NCI-H1436 treated with DMSO at 0.1 percent for 48 hours (cell line): ENCODE measurements at regions not wholly inside any gene's neighbourhood (a gene's known extent, or its start where the extent isn't known, plus 50 kb on each side); places are given as distances from the start of the nearest gene placed in this dataset.
"Not testable (repeated sequence)": the region's sequence is repeated elsewhere in the genome, so short reads cannot be mapped to it uniquely, and the experiment has no call there.

ENCODE experiments used
- DNase-seq: peaks from one replicate; lab custom pipeline; 2025; lab: John Stamatoyannopoulos, UW

DNA sequence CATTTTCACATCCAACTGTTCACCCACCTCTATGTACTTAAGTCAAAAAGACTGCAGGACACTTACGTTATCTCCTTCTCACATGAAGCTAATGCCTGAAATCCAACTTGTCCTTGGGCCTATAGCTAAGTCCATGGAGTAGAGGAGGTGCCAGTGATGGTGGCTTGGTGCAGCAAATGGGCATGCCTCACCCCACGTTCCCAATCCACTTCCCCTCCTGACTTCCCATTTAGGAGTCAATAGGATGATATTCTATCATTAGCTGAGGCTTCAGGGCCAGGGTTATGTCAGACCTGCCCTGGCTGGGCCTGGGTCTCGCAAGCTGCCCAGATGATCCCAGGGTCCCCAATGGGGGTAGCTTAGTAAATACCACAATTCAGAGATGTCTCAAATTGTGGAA, 410.4 kb downstream of the MAFB start:
- DNase-seq = no peak

DNA sequence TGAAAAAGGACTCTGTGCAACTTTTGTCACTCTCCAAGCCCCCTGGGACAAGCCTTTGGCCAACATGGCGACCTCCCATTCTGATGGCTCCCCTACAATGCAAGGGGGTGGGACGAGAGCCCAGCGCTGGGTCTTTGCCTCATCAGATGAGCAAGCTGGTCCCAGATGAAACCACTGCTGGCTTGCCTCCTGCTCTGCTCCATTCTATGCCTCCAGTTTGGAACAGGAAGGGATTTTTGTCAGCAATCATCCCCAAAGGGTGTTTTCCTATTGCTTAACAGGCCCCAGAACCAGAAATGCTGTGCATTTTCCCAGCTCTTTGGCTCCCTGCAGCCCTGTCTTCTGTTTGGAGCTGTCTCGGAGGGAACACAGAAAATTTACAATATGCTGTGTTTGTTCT, 412.7 kb downstream of the MAFB start:
- DNase-seq = no peak

DNA sequence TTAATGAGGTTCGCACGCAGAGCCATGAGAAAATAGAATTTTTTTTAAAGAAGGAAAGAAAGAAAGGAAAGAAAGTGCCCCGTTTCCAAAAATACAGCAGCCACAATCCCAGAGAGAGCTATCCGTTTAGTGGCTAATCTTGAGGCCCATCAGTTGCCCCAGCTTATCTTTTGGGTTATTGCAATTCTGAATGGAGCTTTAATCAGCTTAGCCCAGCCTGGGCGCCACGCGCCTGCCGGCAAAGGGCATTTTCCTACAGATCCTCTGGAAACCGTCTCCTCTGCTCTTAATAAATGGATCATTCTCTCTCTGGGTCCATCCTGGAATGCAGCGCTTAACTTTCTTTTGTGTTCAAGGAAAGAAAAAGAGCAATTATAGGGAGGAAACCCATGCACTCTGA, 413.3 kb downstream of the MAFB start:
- no peak for DNase-seq

DNA sequence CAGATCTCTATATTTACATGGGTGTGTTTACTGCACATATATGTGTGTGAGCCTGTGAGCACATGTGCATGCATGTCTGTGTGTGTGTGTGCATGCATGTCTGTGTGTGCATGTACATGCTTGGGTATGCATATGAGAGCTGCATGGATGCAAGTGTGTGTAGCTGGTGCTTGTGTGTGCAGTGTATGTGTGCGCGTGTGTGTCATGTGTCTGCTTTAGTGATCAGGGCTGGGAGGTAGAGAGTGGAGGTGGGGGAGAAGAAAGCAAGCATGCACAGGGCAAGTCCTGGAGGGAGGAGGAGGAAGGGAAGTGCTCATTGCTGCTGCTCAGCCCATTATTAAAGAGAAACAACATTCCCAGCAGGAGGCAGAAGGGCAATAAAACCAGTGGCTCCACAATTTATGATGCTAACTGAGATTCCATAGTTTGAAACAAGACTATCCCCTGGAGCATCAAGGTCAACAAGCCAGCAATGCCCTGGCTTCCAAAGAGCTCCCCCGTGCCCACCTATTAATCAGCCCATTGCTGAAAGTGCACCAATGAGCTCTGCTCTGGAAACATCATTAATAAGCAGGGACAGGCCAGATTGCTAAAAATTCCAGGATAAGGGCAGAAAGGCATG, 414.0 kb downstream of the MAFB start:
- DNase-seq = no peak

DNA sequence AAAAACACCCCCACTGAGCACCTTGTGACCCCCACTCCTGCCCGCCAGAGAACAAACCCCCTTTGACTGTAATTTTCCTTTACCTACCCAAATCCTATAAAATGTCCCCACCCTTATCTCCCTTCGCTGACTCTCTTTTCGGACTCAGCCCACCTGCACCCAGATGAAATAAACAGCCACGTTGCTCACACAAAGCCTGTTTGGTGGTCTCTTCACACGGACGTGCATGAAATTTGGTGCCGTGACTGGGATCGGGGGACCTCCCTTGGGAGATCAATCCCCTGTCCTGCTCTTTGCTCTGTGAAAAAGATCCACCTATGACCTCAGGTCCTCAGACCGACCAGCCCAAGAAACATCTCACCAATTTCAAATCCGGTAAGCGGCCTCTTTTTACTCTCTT, 419.8 kb downstream of the MAFB start:
- not testable (repeated sequence) for DNase-seq

DNA sequence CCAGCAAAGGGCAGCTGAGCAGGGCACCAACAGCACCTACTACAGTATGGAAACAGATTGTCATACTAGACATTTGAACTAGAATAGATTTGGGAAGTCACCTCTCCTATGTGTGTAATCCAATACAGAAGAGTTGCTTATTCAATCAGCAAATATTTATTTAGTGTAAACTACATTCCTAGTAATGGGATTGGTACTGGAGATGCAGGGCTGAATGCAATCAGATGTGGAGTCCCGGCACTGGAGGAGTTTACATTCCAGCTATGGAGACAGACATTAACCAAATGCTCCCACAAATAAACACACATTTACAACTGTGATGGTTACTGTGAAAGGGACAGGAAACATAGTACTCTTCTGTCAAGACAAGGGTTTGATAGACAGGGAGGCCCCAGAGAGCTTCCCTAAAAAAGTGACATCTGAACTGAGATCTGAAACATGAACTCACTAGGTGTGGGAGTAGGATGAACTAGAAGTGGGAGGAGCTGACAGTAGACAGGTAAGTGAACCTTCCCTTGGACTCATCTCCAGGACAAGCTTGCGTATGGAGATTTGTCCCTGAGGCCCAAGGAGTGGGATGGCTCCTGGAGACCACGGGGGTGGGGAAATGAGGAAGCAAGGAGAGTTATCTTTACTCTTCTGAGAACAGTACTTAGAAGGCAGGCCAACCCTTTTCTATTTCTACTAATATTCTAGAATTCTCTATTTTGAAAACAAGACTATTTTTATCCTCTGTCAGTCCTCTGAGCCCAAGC, 420.5 kb downstream of the MAFB start:
- DNase-seq = no peak

DNA sequence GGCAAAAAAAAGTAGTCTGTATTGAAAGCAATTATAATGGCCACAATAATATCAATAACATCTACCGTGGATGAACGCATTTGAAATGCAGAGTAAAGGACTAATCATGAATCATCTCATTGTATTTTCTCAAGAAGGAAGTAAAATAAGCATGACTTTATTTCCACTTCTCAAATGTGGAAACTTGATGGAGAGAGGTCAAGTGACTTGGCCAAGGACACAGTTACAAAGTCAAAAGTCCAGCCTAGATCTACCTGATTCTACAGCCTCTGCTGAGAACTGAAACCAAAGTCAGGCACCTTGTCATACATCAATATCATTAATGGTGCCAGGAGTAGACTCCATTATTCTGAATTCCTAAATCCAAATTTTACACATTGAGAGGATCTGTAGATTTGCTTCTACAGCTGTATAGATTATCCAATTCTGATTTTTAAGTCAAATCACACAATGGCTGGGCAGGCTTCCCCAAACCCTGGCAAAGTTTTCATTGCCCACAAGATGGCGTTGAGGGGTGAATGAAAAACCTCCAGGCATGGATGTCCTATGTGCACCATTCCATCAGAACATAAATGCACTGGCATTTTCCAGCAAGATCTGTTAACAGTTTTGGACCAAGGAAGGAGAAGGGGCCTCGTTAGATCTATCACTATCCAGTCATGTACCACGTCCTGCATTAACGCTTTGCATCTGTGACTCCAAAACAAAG, 423.1 kb downstream of the MAFB start:
- DNase-seq = no peak

DNA sequence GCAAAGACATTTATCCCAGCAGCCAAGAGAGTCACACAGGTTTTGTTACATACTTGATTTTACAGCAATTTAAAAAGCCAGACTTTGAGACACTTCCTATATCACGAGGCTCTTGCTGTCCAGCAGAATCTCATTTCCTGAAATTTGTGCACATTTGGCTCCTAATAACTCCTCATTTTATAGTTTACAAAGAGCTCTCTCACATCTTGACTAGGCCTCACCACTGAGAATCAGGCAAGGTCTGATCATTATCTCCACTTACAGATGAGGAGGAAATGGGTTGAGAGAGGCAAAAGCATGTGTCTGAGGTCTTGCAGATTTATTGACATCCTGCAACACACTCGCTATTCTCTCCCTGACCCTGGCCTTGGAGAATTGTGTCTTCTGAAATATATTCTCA, 426.8 kb downstream of the MAFB start:
- no peak for DNase-seq

DNA sequence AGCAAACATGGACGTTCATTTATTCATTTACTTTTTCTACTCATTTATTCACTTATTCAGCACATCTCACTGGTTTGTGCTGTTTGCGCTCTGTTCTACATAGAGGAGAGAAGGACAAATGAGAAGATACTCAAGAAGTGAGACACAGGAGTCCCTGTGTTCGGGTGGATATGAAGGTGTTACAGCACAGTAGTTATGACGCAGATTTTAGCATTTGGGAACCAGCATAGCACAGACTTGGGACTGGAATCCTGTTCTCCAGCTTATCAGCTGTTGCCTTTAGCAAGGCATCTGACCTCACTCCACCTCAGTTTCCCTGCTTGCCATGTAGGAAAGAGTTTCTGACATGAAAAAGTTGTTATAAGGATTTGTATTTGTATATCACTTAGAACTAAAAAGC, 430.1 kb downstream of the MAFB start:
- DNase-seq = no peak

DNA sequence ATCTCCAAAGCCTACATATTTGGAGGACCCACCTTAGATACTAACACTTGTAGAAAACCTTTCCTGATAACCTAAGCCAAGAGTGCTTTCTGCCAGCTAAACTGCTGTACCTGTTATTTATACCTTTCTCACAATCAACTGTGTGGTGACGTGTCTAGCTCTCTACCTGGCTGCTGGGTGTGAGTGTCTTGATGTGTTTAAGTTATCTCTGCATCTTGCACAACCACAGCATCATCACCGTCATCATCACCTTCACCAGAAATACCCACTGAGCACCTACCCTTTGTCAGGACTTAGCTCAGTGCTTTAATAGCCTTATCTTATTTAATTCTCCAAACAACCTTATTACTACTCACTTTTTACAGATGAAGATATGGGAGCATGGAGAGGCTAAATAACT, 431.3 kb downstream of the MAFB start:
- DNase-seq = no peak

DNA sequence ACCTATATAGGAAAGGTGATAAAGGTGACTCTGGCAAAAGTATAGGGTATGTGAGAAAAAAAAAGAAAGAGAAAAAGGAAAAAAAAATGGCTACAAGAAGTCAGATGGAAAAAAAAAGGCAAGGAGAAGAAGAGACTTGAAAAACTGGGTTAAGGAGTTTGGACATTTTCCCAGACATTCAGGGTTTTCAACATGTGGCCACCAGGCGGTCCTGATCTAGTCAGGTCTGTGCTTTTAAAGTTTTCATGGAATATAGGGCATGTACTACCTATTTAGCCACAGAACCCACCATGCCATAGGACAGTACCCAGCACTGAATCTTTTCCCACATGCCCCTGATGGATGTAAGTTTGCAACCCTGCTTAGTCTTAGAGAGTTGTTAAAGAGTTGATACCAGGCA, 433.7 kb downstream of the MAFB start:
- DNase-seq = no peak

DNA sequence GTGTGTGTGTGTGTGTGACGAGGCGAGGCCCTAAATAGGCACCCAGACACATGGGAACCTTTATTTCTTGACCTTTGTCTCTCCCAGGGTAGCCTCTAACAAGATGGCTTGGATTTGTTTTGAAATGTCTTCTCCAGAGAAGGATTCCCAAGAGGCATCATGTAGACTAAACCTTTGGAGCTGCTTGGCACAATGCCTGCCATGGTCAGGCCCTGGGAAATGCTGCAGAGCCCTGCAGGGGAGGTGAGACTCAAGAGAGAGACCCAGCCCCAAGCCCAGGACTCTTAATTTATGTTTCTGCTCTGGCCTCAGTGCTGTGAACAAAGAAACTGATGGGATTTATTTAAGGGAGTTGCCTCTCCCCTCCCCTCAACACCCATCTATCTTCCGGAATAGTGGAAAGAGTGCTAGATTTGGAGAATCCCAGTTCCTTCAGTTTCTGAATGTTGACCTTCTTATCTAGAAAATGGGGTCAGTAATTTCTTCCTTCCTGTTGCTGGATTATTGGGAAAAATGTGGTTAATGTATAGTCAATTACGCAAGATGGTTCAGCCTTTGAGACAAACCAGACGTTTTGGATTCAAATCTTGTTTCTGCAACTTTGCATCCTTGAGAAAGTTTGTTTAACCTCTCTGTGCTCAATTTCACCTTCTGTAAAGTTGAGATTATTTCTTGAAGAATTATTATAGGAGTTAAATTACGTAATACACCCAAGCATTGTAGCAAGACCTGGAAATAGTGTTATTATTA, 434.8 kb downstream of the MAFB start:
- DNase-seq = no peak

DNA sequence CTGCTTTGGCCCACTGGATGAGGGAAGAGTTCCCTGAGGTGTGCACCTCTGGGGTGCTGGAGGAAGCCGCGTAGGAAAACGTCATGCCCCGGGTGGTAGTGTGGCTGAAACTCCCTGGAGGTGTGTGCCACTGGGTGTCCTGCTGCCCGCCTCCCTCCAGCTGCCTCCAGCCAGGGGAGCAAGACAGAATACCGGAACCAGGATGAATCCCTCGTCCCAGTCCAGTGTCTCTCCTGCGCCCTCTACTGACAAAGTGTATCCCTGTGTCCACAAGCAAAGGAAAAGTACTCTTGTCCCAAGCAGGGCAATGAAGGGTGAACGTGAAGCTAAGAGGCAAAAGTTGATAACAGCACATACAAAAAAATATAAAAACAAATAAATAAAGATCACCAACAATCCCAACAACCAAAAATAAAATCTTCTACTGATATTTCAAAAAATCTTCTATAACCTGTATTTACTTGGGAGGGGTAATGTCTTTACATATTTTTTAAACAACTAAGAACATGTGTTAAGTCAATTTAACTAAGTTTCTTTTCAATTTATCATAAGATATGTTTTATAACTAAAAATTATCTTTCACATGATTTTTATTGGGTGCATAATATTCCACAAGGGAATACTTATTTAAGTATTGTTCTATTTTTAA, 437.6 kb downstream of the MAFB start:
- no peak for DNase-seq

DNA sequence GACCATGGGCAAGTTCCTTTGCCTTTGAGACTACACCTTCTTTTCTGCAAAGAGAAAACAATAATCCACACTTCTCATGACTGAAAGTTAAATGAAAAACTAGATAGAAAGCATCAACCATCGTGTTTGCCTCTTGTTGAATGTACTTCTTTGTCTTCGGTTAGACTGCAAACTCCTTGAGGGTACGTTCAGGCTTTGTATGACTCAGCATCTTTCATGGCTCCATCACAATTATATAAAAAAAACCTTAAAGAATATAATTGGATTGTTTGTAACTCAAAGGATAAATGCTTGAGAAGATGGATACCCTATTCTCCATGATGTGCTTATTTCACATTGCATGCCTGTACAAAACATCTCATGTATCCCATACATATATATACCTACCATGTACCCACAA, 439.2 kb downstream of the MAFB start:
- DNase-seq = no peak

DNA sequence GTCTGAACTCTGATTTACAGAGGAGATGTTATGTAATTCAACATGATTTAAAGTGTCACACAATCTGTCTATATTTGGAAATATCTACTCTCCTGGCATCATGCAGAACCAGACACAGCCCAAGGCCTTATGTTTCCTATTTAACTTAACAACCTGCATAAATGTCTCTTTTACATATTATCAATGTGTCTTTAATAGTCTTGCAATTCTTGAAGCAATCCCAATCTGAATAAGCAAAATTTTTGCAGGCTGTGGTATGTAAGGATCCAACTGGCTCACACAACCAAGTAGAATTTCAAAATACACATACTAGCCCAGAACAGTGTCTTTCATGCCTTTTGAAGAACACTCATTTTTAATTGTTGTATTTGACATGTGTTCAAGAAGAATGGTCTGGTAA, 443.2 kb downstream of the MAFB start:
- DNase-seq = no peak

DNA sequence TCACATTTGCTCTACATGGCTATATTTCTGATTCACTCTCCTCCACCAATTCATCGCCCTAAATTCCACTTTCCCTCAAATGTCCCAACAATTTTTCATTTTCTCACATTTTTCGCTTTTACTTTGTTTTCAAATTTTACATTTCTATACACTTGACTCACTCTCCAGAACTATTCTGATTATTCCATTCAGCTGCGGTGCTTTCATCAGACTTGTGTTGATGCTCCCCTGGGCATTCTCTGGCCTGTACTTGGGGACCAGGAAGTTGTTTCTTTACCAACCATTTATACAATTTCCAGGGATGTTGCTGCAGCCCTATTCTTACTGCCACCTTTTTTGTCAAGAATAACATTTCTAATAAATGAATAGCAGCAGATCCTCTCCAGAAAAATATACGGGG, 444.8 kb downstream of the MAFB start:
- no peak for DNase-seq

DNA sequence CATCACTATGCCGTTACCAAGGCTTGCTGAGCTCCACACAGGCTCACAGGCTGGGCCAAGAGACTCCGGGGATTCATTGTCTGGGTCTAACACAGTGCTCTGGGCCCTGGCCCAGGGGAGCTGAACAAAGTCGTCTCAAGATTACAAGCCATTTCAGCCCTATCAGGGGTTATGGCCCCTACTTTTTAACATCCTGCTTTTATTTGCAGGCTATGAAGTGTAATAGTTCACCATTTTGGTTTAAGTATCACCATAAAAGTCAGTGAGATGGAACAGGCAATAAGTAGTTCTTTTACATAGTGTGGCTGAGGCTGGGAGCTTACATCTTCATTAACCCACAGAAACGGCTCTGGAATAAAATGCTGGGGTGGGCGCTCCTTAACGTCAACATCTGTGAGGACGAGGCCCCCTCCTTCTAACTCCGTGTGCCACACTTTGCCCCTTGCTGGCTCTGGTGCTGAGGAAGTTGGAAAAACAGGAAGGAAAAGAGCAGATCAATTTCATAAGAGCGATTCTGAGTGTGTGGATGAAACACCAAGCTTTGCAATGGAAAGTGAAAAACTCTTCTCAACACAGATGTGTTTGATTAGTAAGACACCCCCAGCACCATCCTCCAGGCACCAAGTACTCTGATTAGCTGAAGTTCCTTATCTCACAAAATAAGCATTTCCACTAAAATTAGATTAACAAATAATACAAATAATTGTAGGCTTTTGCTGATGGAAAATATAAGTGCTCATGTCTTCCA, 447.3 kb downstream of the MAFB start:
- DNase-seq = no peak

DNA sequence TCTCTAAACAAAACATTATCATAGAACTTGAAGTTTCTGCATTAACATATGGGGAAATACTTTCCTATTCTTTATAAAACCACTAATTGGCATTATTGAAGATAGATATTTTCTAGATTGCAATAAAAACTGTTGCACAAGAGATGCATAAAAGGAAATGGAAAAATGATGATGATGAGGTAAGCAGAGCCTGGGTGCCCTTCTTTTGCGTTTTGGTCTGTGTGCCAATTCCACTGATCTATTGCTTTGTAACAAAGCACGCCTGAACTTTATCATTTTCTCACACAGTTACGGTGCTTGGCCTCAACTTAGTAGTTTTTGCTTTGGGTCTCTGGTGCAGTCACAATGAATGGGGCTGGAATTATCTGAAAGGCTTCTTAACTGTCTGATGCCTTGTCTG, 450.5 kb downstream of the MAFB start:
- DNase-seq = no peak

DNA sequence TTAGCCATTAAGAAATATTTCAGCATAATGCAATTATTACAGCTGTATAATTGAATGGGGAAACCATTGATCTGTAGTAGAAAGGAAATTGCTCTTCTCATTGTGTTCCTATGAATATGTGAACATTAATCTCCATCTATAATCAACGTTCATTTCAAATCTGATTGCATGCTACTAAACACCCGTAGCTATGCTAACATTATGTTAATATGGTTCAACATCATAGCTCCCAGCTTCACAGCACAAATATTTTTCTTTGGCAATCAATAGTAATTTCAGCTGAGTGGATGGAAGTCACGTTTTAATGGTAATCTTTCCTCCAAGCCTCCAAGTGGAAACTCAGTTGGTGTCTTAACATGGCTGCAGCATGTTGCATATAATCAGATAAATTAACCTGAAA, 454.4 kb downstream of the MAFB start:
- no peak for DNase-seq

DNA sequence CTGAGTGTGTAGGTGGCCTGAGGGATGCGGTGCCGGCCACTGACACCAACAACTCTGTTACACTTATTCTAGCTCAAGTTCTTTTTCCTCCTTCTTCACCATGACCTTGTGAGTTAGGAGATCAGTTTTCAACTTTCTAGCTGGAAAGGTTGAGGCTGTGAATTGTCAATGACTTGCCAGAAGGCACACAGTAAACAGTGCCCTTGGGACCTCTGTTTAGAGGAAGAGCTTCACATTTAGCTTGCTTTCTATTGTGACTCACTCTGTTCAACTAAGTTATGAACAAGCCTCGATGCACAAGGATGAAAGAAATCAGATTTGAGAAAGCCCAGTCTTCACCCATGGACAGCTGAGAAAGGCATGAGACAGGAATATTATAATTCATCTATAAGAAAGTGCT, 455.6 kb downstream of the MAFB start:
- DNase-seq = no peak

DNA sequence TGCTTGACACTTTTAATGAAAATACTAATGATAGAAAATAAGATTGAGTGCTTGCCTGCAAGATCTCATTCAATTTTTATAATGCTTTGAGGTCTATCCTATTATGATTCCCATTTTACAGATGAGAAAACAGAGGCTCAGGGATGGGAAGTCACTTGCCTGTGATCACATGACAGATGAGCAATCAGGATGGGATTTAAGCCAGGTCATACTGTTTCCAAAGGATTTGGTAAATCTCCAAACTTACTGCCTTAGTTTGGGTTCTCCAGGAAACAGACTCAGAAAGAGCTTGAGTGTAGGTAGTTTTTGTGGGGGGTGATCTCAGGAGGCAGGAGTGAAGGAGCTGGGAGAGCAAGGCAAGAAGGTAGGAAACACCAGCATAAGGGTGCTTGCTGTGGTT, 456.3 kb downstream of the MAFB start:
- no peak for DNase-seq

DNA sequence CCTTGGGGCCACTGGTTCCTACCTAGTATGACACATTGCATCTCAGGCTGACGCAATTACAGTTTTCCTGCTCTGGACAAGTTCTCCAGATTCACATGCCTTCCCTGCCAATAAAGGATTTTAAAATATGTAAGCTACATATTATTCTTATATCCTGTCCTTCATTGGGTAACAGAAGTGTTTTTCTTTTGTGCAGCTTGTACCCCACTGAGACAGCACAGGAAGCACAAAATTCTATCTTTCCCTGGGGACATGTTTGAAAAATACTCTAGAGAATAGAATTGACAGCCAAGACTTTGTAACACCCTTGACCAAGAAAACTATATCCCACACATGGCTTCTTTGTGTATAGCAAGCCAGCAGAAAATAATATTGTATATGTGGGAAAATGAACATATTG, 456.8 kb downstream of the MAFB start:
- no peak for DNase-seq
